HG03196 (cell line): ENCODE measurements at regions not wholly inside any gene's neighbourhood (a gene's known extent, or its start where the extent isn't known, plus 50 kb on each side); places are given as distances from the start of the nearest gene placed in this dataset.
A peak's percentile ranks its signal among the peaks of the same experiment; 100 is the strongest.

Source experiments
- ATAC-seq: cut with Tn5 transposase; IDR thresholded peaks from one replicate; pipeline ENCODE4 v1.9.1; 2021; ENCODE audit not compliant: unreplicated experiment

GRCh38 chr1:235027076-235027861 lies 101.4 kb downstream of the TOMM20 start:
- no peak for ATAC-seq

GRCh38 chr1:235025422-235025984 lies 103.1 kb downstream of the TOMM20 start:
- ATAC-seq = no peak

GRCh38 chr1:235024711-235025421 lies 103.8 kb downstream of the TOMM20 start:
- ATAC-seq = no peak

GRCh38 chr1:235023711-235024439 lies 104.8 kb downstream of the TOMM20 start:
- ATAC-seq = no peak

GRCh38 chr1:235022981-235023710 lies 105.5 kb downstream of the TOMM20 start:
- no peak for ATAC-seq

GRCh38 chr1:235022341-235022980 lies 106.2 kb downstream of the TOMM20 start:
- no peak for ATAC-seq

GRCh38 chr1:235021815-235022214 lies 106.8 kb downstream of the TOMM20 start:
- ATAC-seq = no peak

- ATAC-seq = no peak
Measured at GRCh38 chr1:235021321-235021720, 107.3 kb downstream of the TOMM20 start.

- ATAC-seq = no peak
Measured at GRCh38 chr1:235019961-235020360, 108.7 kb downstream of the TOMM20 start.

GRCh38 chr1:235019471-235019870 lies 109.2 kb downstream of the TOMM20 start:
- no peak for ATAC-seq

- no peak for ATAC-seq
Measured at GRCh38 chr1:235018720-235019444, 109.8 kb downstream of the TOMM20 start.

GRCh38 chr1:235018161-235018560 lies 110.5 kb downstream of the TOMM20 start:
- ATAC-seq = no peak

- ATAC-seq = no peak
Measured at GRCh38 chr1:235017719-235018118, 110.9 kb downstream of the TOMM20 start.

- ATAC-seq = no peak
Measured at GRCh38 chr1:235017191-235017590, 111.4 kb downstream of the TOMM20 start.

- peak; percentile 27 for ATAC-seq
Measured at GRCh38 chr1:235015291-235015985, 113.2 kb downstream of the TOMM20 start.

- no peak for ATAC-seq
Measured at GRCh38 chr1:235014756-235015155, 113.9 kb downstream of the TOMM20 start.

- no peak for ATAC-seq
Measured at GRCh38 chr1:235013512-235013911, 115.1 kb downstream of the TOMM20 start.

- no peak for ATAC-seq
Measured at GRCh38 chr1:235012436-235013210, 116.0 kb downstream of the TOMM20 start.
